ENCODE measurements at regions not wholly inside any gene's neighbourhood (a gene's known extent, or its start where the extent isn't known, plus 50 kb on each side); places are given as distances from the start of the nearest gene placed in this dataset.

DNA sequence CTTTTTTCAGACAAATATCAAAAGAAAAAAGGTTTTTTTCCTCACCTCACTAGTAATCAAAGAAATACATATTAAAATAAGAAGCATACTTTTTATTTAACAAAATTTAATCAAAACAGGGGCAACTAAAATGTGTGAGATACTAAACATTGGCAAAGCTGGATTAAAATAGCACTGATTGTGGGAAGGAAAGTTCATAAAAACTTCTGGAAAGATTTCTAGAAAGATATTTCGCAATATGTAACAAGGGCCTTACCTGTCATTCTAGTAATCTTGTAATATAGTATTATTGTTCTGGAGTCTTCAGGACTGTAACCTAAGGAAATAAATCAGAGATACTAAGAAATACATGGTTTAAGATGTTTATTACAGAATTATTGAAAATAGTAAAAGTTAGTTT lies 482.5 kb downstream of the SUCLA2 start:
- TF ChIP-seq CTCF (IDR thresholded peaks at IDR 0.05) (no peak), POLR2A (IDR thresholded peaks at IDR 0.05) (no peak)

All from heart left ventricle (tissue), 13 donors.